Liver (tissue), 8 donors: ENCODE measurements at regions not wholly inside any gene's neighbourhood (a gene's known extent, or its start where the extent isn't known, plus 50 kb on each side); places are given as distances from the start of the nearest gene placed in this dataset.

Experiments
- DNase-seq: peaks from one replicate; pipeline ENCODE4 v3.0.0-alpha.2; 2017; ENCODE audit warnings: low spot score
- H3K27ac ChIP-seq, 2 donors: one replicate each; pipeline ENCODE4 v1.7.0; 2013; ENCODE audit warnings: inconsistent platforms in 2 of 2, low read length in 2 of 2, control low read depth in 1 of 2, low read depth in 1 of 2, mild to moderate bottlenecking in 1 of 2
- H3K27me3 ChIP-seq, 4 donors: one replicate each; pipeline versions ENCODE4 v1.6.1 to v1.7.0; 2013; ENCODE audit warnings: low read length in 3 of 4, inconsistent platforms in 1 of 4, mild to moderate bottlenecking in 1 of 4, moderate library complexity in 1 of 4; ENCODE audit not compliant: control insufficient read depth in 4 of 4, insufficient read depth in 4 of 4
- H3K36me3 ChIP-seq, 4 donors: one replicate each; pipeline versions ENCODE4 v1.6.1 to v1.7.0; 2013; ENCODE audit warnings: low read length in 3 of 4, mild to moderate bottlenecking in 3 of 4, low read depth in 1 of 4, moderate library complexity in 1 of 4; ENCODE audit not compliant: control insufficient read depth in 4 of 4, insufficient read depth in 3 of 4
- H3K4me1 ChIP-seq, 4 donors: one replicate each; pipeline versions ENCODE4 v1.6.1 to v1.7.0; 2013; ENCODE audit warnings: low read length in 3 of 4, mild to moderate bottlenecking in 3 of 4, moderate library complexity in 1 of 4; ENCODE audit not compliant: control insufficient read depth in 4 of 4, insufficient read depth in 4 of 4
- H3K4me3 ChIP-seq, 3 donors: one replicate each; pipeline versions ENCODE4 v1.6.1 to v1.7.0; 2013; ENCODE audit warnings: low read length in 3 of 3, control low read depth in 1 of 3, low read depth in 1 of 3, mild to moderate bottlenecking in 1 of 3
- H3K9ac ChIP-seq, 2 donors: one replicate each; pipeline ENCODE4 v1.7.0; 2013; ENCODE audit warnings: low read length in 2 of 2, mild to moderate bottlenecking in 2 of 2, moderate library complexity in 2 of 2, control low read depth in 1 of 2, low read depth in 1 of 2
- H3K9me3 ChIP-seq, 4 donors: one replicate each; pipeline versions ENCODE4 v1.6.1 to v1.7.0; 2013; ENCODE audit warnings: low read length in 3 of 4; ENCODE audit not compliant: control insufficient read depth in 4 of 4
- ATF3 ChIP-seq: IDR thresholded peaks from 2 replicates; pipeline ENCODE4 v1.6.1; 2016; ENCODE audit warnings: antibody characterized with exemption
- CTCF ChIP-seq: fragments of 150-350 bp; IDR thresholded peaks from 2 replicates; pipeline ENCODE4 v1.5.1; 2017; ENCODE audit warnings: improper control_type of control experiment, low read depth, low read length; ENCODE audit not compliant: missing input control
- EGR1 ChIP-seq, 2 donors: IDR thresholded peaks; 2 replicates each; pipeline ENCODE4 v1.6.1; 2016 to 2018; ENCODE audit warnings: antibody characterized with exemption in 2 of 2, low read depth in 2 of 2
- FOXA1 ChIP-seq: IDR thresholded peaks from 2 replicates; pipeline ENCODE4 v1.6.1; 2016; ENCODE audit warnings: antibody characterized with exemption
- FOXA2 ChIP-seq: IDR thresholded peaks from 2 replicates; pipeline ENCODE4 v1.6.1; 2016; ENCODE audit warnings: antibody characterized with exemption
- GABPA ChIP-seq, 2 donors: IDR thresholded peaks in 1 of 2; conservative IDR thresholded peaks in 1 of 2; 2 replicates each; pipeline ENCODE4 v1.6.1; 2016; ENCODE audit warnings: antibody characterized with exemption in 2 of 2, mild to moderate bottlenecking in 1 of 2, moderate library complexity in 1 of 2
- HNF4A ChIP-seq, 2 donors: conservative IDR thresholded peaks; 2 replicates each; pipeline ENCODE4 v1.6.1; 2016; ENCODE audit warnings: antibody characterized with exemption in 2 of 2, mild to moderate bottlenecking in 2 of 2
- HNF4G ChIP-seq: IDR thresholded peaks from 2 replicates; pipeline ENCODE4 v1.6.1; 2016; ENCODE audit warnings: antibody characterized with exemption
- JUND ChIP-seq, 2 donors: IDR thresholded peaks; 2 replicates each; pipeline ENCODE4 v1.6.1; 2016; ENCODE audit warnings: antibody characterized with exemption in 2 of 2
- NR2F2 ChIP-seq: IDR thresholded peaks from 2 replicates; pipeline ENCODE4 v1.6.1; 2016; ENCODE audit warnings: antibody characterized with exemption
- RAD21 ChIP-seq, 2 donors: IDR thresholded peaks; 2 replicates each; pipeline ENCODE4 v1.6.1; 2016; ENCODE audit warnings: antibody characterized with exemption in 2 of 2, mild to moderate bottlenecking in 2 of 2
- RXRA ChIP-seq, 2 donors: IDR thresholded peaks; 2 replicates each; pipeline ENCODE4 v1.6.1; 2017 to 2018; ENCODE audit warnings: antibody characterized with exemption in 2 of 2, mild to moderate bottlenecking in 1 of 2
- SP1 ChIP-seq: IDR thresholded peaks from 2 replicates; pipeline ENCODE4 v1.6.1; 2018; ENCODE audit warnings: antibody characterized with exemption, mild to moderate bottlenecking
- TAF1 ChIP-seq: conservative IDR thresholded peaks from 2 replicates; pipeline ENCODE4 v1.6.1; 2016; ENCODE audit warnings: antibody characterized with exemption, mild to moderate bottlenecking
- YY1 ChIP-seq: IDR thresholded peaks from 2 replicates; pipeline ENCODE4 v1.6.1; 2016; ENCODE audit warnings: antibody characterized with exemption, mild to moderate bottlenecking
- WGBS: extraction: QIAGEN DNeasy Blood & Tissue Kit; methylation state at CpG from one replicate; pipeline ENCODE4 v1.1.7; 2013; 5-methylcytosine and 5-hydroxymethylcytosine counted together
- TF ChIP-seq, protein P1 (sequence below): IDR thresholded peaks from 2 replicates; pipeline ENCODE4 v1.6.1; 2016; ENCODE audit warnings: antibody characterized with exemption, mild to moderate bottlenecking
- TF ChIP-seq, protein P2 (sequence below): IDR thresholded peaks from 2 replicates; pipeline ENCODE4 v1.6.1; 2016; ENCODE audit warnings: antibody characterized with exemption
- TF ChIP-seq, protein P3 (sequence below): IDR thresholded peaks from 2 replicates; pipeline ENCODE4 v1.6.1; 2016; ENCODE audit warnings: antibody characterized with exemption
- donor health status: healthy.
- donor health status: healthy.
- donor health status: healthy.
- donor health status: healthy.
- donor health status: healthy.

DNA sequence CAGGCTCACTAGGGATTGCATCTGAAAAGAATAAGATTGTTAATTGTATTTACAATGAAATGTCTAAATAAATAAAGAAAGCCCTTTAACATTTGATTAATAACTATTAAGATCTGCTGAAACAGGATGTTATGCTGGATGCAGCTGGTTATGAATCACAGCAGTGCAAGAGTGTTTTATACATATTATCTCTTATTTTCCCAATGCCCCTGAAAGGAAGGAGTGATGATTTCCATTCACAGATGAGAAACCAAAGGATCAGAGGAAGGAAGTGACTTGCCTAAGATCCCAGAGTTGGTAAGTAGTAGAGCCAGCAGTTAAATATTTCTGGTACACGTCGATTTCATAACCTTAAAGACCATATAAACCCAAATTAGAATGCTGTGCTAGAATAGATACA lies 76.3 kb upstream of the ARHGAP36 start:
- Histone ChIP-seq H3K4me1 (no peaks in the 10 kb centered on the region), H3K27ac (no peak overlapping the region), H3K9ac (no peak overlapping the region), H3K36me3 (no peaks in the 10 kb centered on the region), H3K27me3 (no peaks in the 10 kb centered on the region), H3K4me3 (no peak overlapping the region), H3K9me3 (no peaks in the 10 kb centered on the region)
- 78% methylated on average over 2 of the region's 2 CpGs for WGBS
- no peak for DNase-seq
- TF ChIP-seq RXRA (IDR thresholded peaks at IDR 0.05) (no peak), HNF4G (no peak), FOXA1 (no peak), EGR1 (IDR thresholded peaks at IDR 0.05; ENCODE audit: low read depth in 2 of 2) (no peak), HNF4A (conservative IDR thresholded peaks at IDR 0.05) (no peak), FOXA2 (no peak), NR2F2 (no peak), TAF1 (no peak), GABPA (IDR thresholded peaks at IDR 0.05 in 1 of 2, conservative IDR thresholded peaks at IDR 0.05 in 1 of 2) (no peak), CTCF (no peak), SP1 (no peak), ATF3 (no peak), RAD21 (IDR thresholded peaks at IDR 0.05) (no peak), JUND (IDR thresholded peaks at IDR 0.05) (no peak)
- TF ChIP-seq, protein P1, sequence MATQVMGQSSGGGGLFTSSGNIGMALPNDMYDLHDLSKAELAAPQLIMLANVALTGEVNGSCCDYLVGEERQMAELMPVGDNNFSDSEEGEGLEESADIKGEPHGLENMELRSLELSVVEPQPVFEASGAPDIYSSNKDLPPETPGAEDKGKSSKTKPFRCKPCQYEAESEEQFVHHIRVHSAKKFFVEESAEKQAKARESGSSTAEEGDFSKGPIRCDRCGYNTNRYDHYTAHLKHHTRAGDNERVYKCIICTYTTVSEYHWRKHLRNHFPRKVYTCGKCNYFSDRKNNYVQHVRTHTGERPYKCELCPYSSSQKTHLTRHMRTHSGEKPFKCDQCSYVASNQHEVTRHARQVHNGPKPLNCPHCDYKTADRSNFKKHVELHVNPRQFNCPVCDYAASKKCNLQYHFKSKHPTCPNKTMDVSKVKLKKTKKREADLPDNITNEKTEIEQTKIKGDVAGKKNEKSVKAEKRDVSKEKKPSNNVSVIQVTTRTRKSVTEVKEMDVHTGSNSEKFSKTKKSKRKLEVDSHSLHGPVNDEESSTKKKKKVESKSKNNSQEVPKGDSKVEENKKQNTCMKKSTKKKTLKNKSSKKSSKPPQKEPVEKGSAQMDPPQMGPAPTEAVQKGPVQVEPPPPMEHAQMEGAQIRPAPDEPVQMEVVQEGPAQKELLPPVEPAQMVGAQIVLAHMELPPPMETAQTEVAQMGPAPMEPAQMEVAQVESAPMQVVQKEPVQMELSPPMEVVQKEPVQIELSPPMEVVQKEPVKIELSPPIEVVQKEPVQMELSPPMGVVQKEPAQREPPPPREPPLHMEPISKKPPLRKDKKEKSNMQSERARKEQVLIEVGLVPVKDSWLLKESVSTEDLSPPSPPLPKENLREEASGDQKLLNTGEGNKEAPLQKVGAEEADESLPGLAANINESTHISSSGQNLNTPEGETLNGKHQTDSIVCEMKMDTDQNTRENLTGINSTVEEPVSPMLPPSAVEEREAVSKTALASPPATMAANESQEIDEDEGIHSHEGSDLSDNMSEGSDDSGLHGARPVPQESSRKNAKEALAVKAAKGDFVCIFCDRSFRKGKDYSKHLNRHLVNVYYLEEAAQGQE, result no peak
- TF ChIP-seq, protein P2, sequence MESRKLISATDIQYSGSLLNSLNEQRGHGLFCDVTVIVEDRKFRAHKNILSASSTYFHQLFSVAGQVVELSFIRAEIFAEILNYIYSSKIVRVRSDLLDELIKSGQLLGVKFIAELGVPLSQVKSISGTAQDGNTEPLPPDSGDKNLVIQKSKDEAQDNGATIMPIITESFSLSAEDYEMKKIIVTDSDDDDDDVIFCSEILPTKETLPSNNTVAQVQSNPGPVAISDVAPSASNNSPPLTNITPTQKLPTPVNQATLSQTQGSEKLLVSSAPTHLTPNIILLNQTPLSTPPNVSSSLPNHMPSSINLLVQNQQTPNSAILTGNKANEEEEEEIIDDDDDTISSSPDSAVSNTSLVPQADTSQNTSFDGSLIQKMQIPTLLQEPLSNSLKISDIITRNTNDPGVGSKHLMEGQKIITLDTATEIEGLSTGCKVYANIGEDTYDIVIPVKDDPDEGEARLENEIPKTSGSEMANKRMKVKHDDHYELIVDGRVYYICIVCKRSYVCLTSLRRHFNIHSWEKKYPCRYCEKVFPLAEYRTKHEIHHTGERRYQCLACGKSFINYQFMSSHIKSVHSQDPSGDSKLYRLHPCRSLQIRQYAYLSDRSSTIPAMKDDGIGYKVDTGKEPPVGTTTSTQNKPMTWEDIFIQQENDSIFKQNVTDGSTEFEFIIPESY, result no peak
- TF ChIP-seq, protein P3, sequence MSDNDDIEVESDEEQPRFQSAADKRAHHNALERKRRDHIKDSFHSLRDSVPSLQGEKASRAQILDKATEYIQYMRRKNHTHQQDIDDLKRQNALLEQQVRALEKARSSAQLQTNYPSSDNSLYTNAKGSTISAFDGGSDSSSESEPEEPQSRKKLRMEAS, result no peak

DNA sequence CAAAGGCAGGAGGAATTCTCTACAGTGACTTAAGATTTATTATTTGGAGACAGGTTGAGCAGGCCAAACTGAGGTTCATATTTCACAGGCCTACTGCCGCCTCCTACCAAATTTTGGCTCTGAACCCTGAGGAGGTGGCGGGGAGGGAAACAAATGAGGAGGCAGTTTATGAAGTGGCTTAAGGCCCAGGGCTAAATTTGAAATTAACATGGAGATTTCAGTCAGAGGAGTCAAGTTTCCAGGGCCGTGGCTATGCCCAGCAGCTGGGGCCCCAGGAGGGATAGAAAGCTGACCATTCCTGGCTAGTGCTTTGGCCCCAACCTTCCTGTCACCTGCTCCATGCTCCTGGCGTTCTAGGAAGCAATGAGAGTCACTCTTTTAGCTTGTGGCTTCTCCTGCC lies 73.4 kb upstream of the ARHGAP36 start:
- no peaks in the 10 kb centered on the region for H3K4me1 ChIP-seq
- no peaks in the 10 kb centered on the region for H3K36me3 ChIP-seq
- WGBS, result 81% methylated on average over 4 of the region's 4 CpGs
- TF ChIP-seq, protein P3, result no peak
- TF ChIP-seq EGR1 (IDR thresholded peaks at IDR 0.05; ENCODE audit: low read depth in 2 of 2) (no peak), ATF3 (no peak), YY1 (no peak), HNF4G (no peak), FOXA2 (no peak), SP1 (no peak)
- TF ChIP-seq, protein P2, result no peak
- TF ChIP-seq, protein P1, result no peak
- no peaks in the 10 kb centered on the region for H3K9me3 ChIP-seq
- no peaks in the 10 kb centered on the region for H3K27me3 ChIP-seq
- no peak overlapping the region for H3K4me3 ChIP-seq
- no peak overlapping the region for H3K27ac ChIP-seq
- DNase-seq, result no peak
- H3K9ac ChIP-seq, result no peak overlapping the region
